Urinary bladder (tissue), 3 donors: ENCODE measurements at regions not wholly inside any gene's neighbourhood (a gene's known extent, or its start where the extent isn't known, plus 50 kb on each side); places are given as distances from the start of the nearest gene placed in this dataset.

Source experiments
- DNase-seq: peaks from one replicate; pipeline ENCODE4 v3.0.0-alpha.2; 2015; ENCODE audit errors: extremely low spot score
- H3K27ac ChIP-seq: one replicate; pipeline ENCODE4 v1.5.1; 2013; ENCODE audit warnings: low read depth, mild to moderate bottlenecking, moderate library complexity
- H3K36me3 ChIP-seq: one replicate; pipeline ENCODE4 v1.6.1; 2013; ENCODE audit warnings: mild to moderate bottlenecking, moderate library complexity; ENCODE audit not compliant: insufficient read depth
- H3K4me1 ChIP-seq: one replicate; pipeline ENCODE4 v1.6.1; 2013; ENCODE audit warnings: mild to moderate bottlenecking, moderate library complexity; ENCODE audit not compliant: insufficient read depth
- H3K4me3 ChIP-seq: one replicate; pipeline ENCODE4 v1.5.1; 2013; ENCODE audit warnings: low read depth, low read length
- WGBS: extraction: QIAGEN DNeasy Blood & Tissue Kit; methylation state at CpG from one replicate; pipeline ENCODE4 v1.1.7; 2013; 5-methylcytosine and 5-hydroxymethylcytosine counted together
- donor health status: healthy with polysubstance abuse.
- donor health status: healthy.

GRCh38 chr7:109111086-109111485, 541.4 kb downstream of the DNAJB9 start:
- no peak overlapping the region for H3K27ac ChIP-seq
- DNase-seq, result no peak
- WGBS, result 87% methylated on average over 3 of the region's 3 CpGs

DNA sequence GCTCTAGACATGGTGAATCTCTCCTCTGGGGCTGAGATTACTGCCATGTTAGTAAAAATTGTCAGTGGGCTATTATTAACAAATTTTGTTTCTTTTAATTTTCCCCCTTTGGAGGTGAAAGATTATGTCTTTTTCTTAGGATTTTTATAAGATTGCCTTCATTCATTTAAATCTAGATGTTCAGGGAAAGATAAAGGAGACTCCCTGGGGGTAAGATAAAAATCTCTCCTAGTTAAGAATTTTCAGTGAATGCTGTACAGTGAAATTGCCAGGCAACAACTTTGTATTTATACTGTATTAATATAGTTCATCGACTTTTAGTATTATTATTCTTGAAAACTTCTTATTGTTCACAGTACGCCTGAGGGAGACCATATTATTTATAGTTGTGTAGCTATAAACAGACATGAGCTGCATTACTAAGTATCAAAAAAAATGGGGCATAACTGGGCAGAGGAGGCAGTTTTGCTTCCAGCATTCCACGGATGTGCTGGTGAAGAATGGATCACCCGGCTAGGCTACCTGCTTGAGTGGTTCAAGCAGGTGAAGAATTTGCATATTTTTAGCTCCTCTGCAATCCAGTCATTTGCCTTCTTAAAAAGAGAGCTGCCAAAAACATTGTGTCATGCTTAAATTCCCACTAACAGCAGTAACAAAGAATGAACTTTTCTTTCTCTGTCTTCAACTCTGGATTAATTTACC, 552.1 kb downstream of the DNAJB9 start:
- no peak overlapping the region for H3K4me3 ChIP-seq
- H3K4me1 ChIP-seq, result no peaks in the 10 kb centered on the region
- H3K36me3 ChIP-seq, result no peaks in the 10 kb centered on the region
- no peak overlapping the region for H3K27ac ChIP-seq
- 61% methylated on average over 4 of the region's 4 CpGs for WGBS
- DNase-seq, result no peak

More at GRCh38 chr7:109111086-109111485, 541.4 kb downstream of the DNAJB9 start:
- H3K36me3 ChIP-seq, result no peaks in the 10 kb centered on the region
- H3K4me3 ChIP-seq, result no peak overlapping the region
- H3K4me1 ChIP-seq, result no peaks in the 10 kb centered on the region

GRCh38 chr7:109125001-109125400, 555.3 kb downstream of the DNAJB9 start:
- Histone ChIP-seq H3K4me3 (no peak overlapping the region), H3K36me3 (no peaks in the 10 kb centered on the region), H3K27ac (no peak overlapping the region), H3K4me1 (no peaks in the 10 kb centered on the region)
- DNase-seq, result no peak
- 51% methylated on average over 3 of the region's 3 CpGs for WGBS

- 56% methylated on average over 2 of the region's 2 CpGs for WGBS
- Histone ChIP-seq H3K4me1 (no peaks in the 10 kb centered on the region), H3K4me3 (no peak overlapping the region), H3K36me3 (no peaks in the 10 kb centered on the region), H3K27ac (no peak overlapping the region)
- DNase-seq, result no peak
Measured at GRCh38 chr7:109126404-109127050, 556.9 kb downstream of the DNAJB9 start.

- Histone ChIP-seq H3K36me3 (no peaks in the 10 kb centered on the region), H3K4me3 (no peak overlapping the region), H3K27ac (no peak overlapping the region), H3K4me1 (no peaks in the 10 kb centered on the region)
- 59% methylated on average over 1 of the region's 1 CpG for WGBS
- no peak for DNase-seq
Measured at GRCh38 chr7:109127145-109127544, 557.5 kb downstream of the DNAJB9 start.

DNA sequence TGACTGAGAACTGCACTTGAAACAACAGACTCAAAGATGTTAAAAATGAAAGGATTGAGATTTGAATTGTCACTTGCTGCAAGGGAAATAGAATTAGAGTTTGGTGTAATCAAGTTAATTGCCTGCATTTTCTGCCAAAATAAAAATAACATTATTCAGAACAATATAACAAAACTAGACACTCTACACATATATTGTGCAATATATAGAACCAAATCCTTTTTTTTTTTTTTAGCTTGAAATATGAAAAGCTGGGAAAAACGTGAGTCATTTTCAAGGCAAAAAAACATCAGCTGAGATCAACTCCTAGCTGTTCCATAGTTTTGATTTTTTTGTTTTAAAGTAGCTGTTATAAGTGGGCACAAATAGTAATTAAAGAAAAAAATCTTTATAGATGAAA, 561.5 kb downstream of the DNAJB9 start:
- no peaks in the 10 kb centered on the region for H3K36me3 ChIP-seq
- WGBS, result 48% methylated on average over 1 of the region's 1 CpG
- H3K4me3 ChIP-seq, result no peak overlapping the region
- no peaks in the 10 kb centered on the region for H3K4me1 ChIP-seq
- no peak for DNase-seq
- no peak overlapping the region for H3K27ac ChIP-seq

DNA sequence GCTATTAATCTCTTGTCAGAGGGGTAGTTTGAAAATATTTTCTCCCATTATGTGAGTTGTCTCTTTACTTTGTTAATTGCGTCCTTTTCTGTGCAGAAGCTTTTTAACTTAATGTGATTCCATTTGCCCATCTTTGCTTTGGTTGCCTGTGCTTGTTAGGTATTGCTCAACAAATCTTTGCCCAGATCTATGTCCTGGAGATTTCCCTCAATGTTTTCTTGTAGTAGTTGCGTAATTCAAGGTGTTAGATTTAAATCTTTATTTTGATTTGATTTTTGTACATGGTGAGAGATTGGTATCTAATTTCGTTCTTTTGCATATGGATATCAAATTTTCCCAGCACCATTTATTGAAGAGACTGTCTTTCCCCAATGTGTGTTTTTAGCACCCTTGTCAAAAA, 567.2 kb downstream of the DNAJB9 start:
- WGBS, result 88% methylated on average over 3 of the region's 3 CpGs
- DNase-seq, result no peak
- no peaks in the 10 kb centered on the region for H3K36me3 ChIP-seq
- H3K27ac ChIP-seq, result no peak overlapping the region
- H3K4me1 ChIP-seq, result no peaks in the 10 kb centered on the region
- no peak overlapping the region for H3K4me3 ChIP-seq

- H3K4me1 ChIP-seq, result no peaks in the 10 kb centered on the region
- no peak overlapping the region for H3K27ac ChIP-seq
- H3K36me3 ChIP-seq, result no peaks in the 10 kb centered on the region
- no peak overlapping the region for H3K4me3 ChIP-seq
- DNase-seq, result no peak
- 52% methylated on average over 2 of the region's 2 CpGs for whole genome bisulfite sequencing
Measured at GRCh38 chr7:109154748-109155147, 585.1 kb downstream of the DNAJB9 start.

DNA sequence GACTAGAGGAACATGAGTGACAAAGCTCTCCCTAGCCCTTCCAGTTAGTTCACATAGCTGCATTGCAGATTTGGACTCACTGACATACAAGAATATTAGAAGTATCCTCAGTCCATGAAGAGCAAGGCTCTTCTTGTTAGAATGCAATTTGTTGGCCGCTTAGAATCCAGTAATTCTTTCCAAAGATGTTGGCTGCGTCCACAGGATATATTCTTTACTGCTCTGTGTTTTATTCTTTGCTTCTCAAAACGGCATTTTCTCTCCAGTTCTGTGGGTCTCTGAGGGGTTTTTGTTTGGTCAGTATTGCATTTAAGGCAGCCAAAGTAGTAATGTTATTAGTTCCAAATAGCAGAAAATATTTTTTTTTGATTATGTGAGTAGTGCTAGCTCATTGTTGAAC, 588.6 kb downstream of the DNAJB9 start:
- 70% methylated on average over 3 of the region's 3 CpGs for WGBS
- Histone ChIP-seq H3K36me3 (no peaks in the 10 kb centered on the region), H3K27ac (no peak overlapping the region), H3K4me1 (no peaks in the 10 kb centered on the region), H3K4me3 (no peak overlapping the region)
- DNase-seq, result no peak

DNA sequence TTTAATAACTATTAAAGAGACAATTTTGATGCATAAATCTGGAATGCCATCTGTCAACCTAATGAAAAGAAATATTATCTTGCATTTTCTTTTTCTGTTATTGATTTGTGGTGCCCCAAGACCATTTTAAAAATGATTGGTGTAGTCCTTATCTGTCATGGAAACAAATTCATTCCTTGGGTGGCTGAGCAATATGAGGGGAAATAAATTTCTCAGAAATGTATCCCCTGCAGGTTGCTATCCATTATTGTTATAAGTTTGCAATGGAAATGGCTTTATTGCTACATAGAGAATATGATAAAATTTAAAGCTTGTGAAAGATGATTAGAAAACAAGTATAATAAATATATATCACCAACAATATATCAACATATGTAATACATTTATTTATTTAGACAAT, 607.0 kb downstream of the DNAJB9 start:
- no peak for DNase-seq

GRCh38 chr7:109178342-109178741, 608.7 kb downstream of the DNAJB9 start:
- DNase-seq, result no peak
- H3K36me3 ChIP-seq, result no peaks in the 10 kb centered on the region
- H3K4me3 ChIP-seq, result no peak overlapping the region
- no peaks in the 10 kb centered on the region for H3K4me1 ChIP-seq
- no peak overlapping the region for H3K27ac ChIP-seq
- 93% methylated on average over 2 of the region's 2 CpGs for WGBS

More for the DNA sequence above, 607.0 kb downstream of the DNAJB9 start:
- Histone ChIP-seq H3K36me3 (no peaks in the 10 kb centered on the region), H3K27ac (no peak overlapping the region), H3K4me1 (no peaks in the 10 kb centered on the region), H3K4me3 (no peak overlapping the region)

DNA sequence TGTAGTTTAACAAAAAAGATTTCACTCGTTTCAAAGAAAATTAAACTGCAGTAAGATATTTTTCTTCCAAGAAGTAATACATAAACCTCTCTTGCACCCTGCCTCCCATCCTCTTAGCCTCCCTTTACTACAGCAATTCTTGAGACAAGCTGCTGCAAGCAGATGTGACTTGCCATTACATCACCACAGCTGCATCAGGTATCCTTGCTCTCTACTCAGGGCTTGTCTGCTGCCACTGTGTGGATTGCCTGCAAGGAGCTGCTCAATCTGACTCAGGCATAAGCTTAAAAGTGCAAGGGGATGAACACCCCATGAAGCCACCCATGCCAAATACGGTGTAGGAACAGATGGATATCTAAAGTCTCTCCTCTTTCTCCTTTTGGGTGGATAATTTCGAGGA, 609.9 kb downstream of the DNAJB9 start:
- WGBS, result 85% methylated on average over 3 of the region's 3 CpGs
- Histone ChIP-seq H3K36me3 (no peaks in the 10 kb centered on the region), H3K4me3 (no peak overlapping the region), H3K4me1 (no peaks in the 10 kb centered on the region), H3K27ac (no peak overlapping the region)
- no peak for DNase-seq

GRCh38 chr7:109190766-109191398, 621.2 kb downstream of the DNAJB9 start:
- no peak for DNase-seq
- Histone ChIP-seq H3K27ac (no peak overlapping the region), H3K4me3 (no peak overlapping the region), H3K36me3 (no peaks in the 10 kb centered on the region), H3K4me1 (no peaks in the 10 kb centered on the region)
- WGBS, result 89% methylated on average over 2 of the region's 2 CpGs

DNA sequence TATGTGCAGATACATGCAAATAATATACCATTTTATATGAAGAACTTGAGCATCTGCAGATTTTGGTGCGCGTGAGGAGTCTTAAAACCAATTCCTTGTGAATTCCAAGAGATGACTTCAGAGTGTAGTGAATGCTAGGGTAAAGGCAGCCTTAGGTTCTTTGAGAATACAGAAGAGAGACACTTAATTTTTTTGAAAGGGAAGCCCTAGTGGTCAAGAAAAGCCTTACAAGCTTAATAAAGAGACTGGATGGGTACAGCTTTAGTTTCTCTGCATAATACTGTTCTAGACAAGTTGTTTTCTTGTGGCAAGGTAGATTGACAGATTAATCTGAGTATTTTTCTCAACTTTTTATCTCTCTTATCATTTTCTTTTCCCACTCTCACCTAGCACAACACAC, 636.5 kb downstream of the DNAJB9 start:
- 98% methylated on average over 2 of the region's 2 CpGs for WGBS
- no peak overlapping the region for H3K4me3 ChIP-seq
- H3K36me3 ChIP-seq, result no peaks in the 10 kb centered on the region
- DNase-seq, result no peak
- no peaks in the 10 kb centered on the region for H3K4me1 ChIP-seq
- H3K27ac ChIP-seq, result no peak overlapping the region
